Stimulated activated CD4-positive, alpha-beta T cell treated with anti-CD3 and anti-CD28 coated beads, Interleukin-15, amount 100 ng/mL, for 48 hours (primary cell): ENCODE measurements at regions not wholly inside any gene's neighbourhood (a gene's known extent, or its start where the extent isn't known, plus 50 kb on each side); places are given as distances from the start of the nearest gene placed in this dataset.
A peak's percentile ranks its signal among the peaks of the same experiment; 100 is the strongest.

ENCODE experiments used
- DNase-seq, 2 donors: peaks; one replicate each; pipeline ENCODE4 v3.0.0-alpha.2; 2020; ENCODE audit warnings: low read depth in 2 of 2

DNA sequence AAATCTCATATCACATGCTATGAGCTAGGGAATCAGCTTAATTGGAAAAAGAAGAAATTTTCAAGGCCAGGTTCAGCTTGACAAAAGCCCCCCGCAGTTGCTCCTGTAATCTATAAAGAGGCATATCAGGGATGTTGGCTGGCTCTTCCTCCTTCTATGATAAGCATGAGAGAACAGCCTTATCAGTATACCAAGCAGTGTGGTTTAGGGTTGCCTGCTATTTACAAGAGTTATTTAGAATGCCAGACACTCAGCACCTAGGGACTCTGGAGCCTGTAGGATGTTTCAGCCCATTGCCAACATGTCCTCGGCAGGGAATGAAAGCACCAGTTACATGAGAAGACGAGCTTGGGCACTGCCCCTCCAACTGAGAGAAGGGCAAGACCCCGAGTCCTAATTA is 89.5 kb upstream of the TMPO start:
- DNase-seq: no peak

DNA sequence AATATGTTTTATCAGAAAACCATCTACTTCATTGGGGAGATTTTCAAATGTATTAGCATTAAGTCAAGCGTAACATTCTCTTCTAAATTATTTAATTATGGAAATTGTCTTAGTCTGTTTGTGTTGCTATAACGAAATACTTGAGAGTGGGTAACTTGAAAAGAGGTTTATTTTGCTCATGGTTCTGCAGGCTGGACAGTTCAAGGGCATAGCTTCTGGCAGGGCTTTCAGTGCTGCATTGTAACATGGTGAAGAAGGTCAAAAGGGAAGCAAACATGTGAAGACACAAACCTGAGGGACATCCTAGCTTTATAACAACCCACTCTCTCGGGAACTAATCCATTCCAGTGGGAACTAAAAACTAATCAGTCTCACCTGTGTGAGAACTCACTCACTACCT is 84.3 kb upstream of the TMPO start:
- no peak for DNase-seq

DNA sequence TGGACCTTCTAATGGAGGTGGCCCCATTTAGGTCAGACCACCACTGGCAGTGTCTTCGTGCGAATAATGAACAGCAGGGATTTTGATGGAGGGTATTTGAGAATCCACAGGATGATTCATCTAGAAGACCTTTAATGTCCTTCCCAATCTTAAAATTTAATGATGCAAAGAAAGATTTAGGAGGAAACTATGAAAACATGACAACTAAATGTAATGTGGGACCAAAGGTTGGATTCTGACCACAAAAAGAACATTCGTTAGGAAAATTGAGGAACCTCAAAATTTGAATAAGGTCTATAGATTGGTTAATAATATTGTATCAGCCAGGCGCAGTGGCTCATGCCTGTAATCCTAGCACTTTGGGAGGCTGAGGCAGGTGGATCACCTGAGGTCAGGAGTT is 78.2 kb upstream of the TMPO start:
- no peak for DNase-seq

GRCh38 chr12:98437806-98438595 is 77.4 kb upstream of the TMPO start:
- no peak for DNase-seq

DNA sequence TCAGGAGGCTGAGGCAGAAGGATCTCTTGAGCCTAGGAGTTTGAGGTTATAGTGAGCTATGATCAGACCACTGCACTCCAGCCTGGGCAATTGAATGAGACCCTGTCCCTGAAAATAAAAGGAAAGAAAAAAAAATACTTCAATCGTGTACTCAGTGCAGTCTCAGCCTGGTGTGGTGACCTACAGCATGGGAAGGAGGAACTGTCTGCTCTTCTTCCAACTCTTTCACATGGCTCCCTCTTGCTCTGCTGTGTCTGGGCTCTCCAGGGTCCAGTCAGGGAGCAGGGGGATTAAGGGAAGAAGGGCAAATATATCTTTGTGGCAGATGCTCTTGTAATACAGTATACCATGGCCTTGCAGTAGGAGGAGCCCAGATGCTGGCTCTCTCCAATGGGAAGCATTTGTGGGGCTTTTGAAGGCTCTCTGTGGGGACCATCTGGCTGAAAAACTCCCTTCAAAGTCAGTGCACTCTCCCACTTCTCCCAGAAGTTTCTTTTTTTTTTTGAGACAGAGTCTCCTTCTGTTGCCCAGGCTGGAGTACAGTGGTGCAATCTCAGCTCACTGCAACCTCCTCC is 76.6 kb upstream of the TMPO start:
- no peak for DNase-seq

DNA sequence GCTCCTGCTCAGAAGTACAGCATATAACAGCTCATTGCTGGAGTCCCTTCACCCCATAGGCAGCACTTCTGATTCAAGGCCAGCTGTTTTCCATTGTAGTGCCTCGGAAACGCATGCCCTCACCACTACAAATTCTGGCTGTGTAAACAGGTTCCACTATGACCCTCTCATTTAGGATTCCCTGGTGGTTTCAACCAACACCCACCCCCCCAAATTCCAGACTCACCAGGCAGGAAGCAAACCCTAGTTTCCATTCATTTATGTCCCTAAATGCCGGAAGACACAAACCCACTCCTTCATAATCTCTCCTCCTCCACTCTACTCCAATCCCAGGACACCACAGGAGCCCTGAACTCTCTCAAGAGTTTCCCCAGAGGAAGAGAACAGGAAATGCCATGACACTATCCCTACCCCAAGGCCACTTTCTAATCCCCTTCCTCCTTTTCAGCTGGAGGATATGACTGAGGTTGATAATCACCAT is 75.9 kb upstream of the TMPO start:
- DNase-seq: no peak

DNA sequence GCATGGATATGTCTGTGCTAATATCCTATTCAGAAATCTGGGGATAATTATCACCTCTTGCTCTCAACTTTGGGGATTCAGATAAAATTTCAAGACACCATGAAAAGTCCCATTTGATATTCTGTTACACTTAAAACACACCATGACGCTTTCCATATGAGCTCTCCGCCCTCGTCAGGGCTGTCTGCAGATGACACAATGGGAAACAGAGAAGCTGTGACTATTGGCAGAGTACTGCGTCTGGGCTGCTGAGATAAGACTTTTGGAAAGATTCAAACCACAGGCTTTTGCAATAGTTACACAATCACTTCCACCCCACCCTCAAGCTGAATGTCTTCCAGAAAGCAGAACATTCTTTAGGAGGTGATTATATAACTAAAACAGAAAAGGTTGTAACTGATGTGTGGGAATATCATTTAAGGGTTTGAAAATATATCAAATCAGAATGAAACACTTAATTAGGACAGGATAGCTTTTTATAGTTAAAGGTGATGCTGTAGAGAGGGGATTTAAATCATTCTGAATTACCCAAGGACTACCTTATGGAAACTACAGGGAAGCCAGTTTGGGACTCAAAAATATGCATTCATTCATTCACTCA is 75.3 kb upstream of the TMPO start:
- DNase-seq: peak in 1 of 2 donors; percentile 22

DNA sequence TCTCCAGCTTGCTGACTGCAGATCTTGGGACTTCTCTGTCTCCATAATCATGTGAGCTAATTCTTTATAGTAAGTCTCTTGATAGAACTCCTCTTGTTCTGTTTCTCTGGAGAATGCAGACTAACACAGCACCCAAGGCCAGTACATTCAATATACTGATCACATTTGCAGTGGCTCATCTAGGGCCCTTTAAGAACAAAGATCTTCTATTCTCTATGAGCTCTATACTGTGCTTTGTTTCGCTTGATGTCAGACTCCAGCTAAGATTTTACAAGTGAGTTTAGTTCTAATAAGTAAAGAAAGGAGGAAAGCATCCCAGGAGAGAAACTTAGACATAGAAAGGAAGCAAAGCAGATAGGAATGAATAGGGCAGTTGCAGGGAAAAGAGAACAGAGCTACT is 69.3 kb upstream of the TMPO start:
- DNase-seq: no peak

DNA sequence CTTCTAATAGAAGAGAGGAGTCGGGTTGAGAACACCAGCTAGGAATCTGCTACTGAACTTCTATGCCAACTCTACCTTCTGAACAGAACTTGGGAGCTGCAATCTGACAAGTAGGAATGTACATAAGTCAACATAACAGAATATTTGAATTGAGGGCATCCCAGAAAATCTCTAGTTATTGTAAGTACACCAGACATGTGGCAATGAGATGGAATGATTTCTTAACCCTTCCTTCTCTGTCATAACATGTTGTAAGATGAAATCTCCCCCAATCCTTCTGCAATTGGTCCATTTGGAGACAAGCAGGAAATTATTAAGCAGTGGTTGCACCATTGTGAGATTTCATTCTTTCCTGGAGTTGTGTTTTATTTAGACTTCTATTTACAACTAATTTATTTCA is 68.7 kb upstream of the TMPO start:
- no peak for DNase-seq

- no peak for DNase-seq
Observed at GRCh38 chr12:98449584-98449983, 65.8 kb upstream of the TMPO start.

DNA sequence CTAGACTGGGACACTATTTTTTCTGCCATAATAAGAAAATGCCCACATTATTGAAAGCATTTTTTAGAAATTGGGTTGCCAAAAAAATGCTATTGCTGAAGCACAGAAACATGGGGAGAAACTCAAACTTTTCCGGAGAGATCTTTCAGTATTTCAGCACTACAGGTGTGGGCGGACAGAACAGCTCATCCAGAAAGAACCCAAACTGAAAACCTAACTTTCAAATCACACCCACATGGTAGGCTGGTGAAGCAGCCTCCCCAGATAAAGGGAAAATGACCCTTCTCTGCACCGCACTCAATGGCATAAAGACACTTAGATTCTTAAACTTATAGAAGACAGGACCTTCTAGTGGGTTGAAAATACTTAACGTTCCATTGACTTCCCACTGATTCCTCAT is 62.3 kb upstream of the TMPO start:
- peak in 1 of 2 donors; percentile 27 for DNase-seq

DNA sequence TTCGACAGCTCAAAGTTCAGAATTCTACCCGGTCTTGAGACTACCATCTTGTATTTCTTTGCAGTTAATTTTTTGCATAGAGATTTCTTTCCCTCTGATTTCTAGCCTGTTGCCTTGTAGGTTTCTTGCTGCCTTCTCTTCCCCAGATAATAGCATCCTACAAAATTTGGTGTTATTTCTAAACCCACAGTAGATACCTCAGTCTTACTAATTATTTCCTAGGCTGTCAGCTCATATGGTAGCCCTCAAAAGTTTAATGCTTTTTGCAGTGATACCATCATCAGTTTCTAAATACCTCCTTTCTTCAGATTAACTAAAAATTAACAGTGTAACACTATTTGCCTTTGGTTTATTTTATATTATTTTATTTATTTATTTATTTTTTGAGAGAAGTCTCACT is 61.9 kb upstream of the TMPO start:
- no peak for DNase-seq

DNA sequence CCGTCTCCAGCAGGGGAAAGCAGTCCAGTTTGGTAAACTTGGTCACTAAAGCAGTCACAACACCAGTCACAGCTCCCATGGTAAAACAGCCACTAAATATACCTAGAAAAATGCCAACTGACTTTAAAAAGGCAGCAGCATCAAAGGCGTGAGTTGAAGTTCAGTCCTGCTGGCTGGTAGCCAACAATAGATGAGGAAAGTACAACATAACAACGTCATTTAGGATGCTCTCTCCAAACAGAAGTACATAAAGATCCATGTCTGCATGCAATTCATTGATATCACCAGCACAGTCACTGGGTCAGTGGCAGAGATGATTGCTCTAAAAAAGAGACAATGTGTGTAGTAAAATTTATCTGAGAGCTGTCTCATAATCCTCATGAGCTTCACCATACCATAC is 59.3 kb upstream of the TMPO start:
- DNase-seq: no peak

DNA sequence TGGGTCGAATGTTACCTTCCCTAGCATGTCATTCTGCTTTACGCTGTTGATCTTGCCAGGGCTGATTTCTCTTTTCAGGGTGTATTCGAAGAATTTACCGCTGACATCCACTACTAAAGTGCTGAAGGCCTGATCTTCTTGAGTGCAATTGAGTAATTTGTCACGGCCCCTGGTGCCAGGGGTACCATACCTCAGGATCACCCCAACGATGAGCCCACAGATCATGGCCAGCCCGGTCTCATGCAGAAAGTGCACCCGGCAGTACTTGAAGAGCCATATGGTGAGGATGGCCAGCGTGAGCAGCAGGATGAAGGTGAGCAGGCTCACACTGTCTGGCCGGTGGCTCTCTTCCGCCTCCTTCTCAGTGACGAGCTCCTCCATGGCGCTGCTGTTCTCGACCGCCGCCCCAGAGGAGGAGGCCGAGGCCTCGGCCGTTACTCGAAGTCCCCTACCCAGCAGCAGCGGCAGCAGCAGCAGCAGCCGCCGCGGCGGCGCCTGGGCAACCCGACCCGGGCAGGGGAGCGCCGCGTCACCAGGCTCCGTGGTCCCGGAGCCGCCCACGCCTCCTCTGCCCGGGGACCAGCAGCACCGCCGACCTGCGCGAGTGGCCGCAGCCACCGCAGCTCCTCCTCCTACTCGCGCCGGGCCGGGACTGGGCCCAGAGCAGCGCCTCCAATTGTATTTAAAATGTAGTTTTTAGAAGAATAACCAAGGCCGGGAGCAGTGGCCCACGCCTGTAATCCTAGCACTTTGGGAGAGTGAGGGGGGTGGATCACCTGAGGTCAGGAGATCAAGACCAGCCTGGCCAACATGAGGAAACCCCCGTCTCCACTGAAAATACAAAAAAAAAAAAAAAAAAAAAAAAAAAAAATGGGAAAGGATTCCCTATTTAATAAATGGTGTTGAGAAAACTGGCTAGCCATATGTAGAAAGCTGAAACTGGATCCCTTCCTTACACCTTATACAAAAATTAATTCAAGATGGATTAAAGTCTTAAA is 58.5 kb upstream of the TMPO start:
- DNase-seq: peak in 1 of 2 donors; percentile 9

- no peak for DNase-seq
Observed at GRCh38 chr12:98464190-98464589, 51.2 kb upstream of the TMPO start.

GRCh38 chr12:98465505-98465904 is 49.9 kb upstream of the TMPO start:
- DNase-seq: no peak
